Caco-2 (cell line): ENCODE measurements at regions not wholly inside any gene's neighbourhood (a gene's known extent, or its start where the extent isn't known, plus 50 kb on each side); places are given as distances from the start of the nearest gene placed in this dataset.

ENCODE experiments used
- BruUV-seq: library from RNA; stranded (reverse); fragments of 400-500 nt; replicated peaks from 2 replicates; lab custom pipeline; 2021; lab: Mats Ljungman, UMichigan
- CTCF ChIA-PET: fragments of 300-600 bp; sonication (Branson Sonifier 250); formaldehyde crosslinking; loops from one replicate; lab custom pipeline; 2022; ENCODE audit warnings: antibody characterized with exemption; lab: Charles Lee
- POLR2A ChIA-PET: fragments of 300-600 bp; sonication (Branson Sonifier 250); formaldehyde crosslinking; loops from one replicate; lab custom pipeline; 2022; ENCODE audit warnings: antibody characterized with exemption; lab: Charles Lee
- DNase-seq, 2 experiments: peaks; one replicate each; pipeline versions ENCODE4 v3.0.0 to v3.0.0-alpha.2; 2020 to 2022
- H3K27me3 ChIP-seq: replicated peaks from 2 replicates; pipeline ENCODE4 v1.6.0; 2011; ENCODE audit warnings: low read length; ENCODE audit not compliant: control insufficient read depth, insufficient read depth
- H3K36me3 ChIP-seq: 2 replicates; pipeline ENCODE4 v1.5.1; 2011; ENCODE audit warnings: low read length; ENCODE audit not compliant: control insufficient read depth, insufficient read depth
- H3K4me1 ChIP-seq: fragments of 250-450 bp; sonication (Bioruptor Pico); 2 replicates; pipeline ENCODE4 v1.5.1; 2020; ENCODE audit warnings: mild to moderate bottlenecking
- H3K4me3 ChIP-seq: 2 replicates; pipeline ENCODE4 v1.5.1; 2011; ENCODE audit warnings: low read depth, mild to moderate bottlenecking, control low read depth, low read length
- H3K9me3 ChIP-seq: fragments of 250-450 bp; sonication (Bioruptor Pico); 2 replicates; pipeline ENCODE4 v1.5.1; 2020; ENCODE audit warnings: mild to moderate bottlenecking, moderate library complexity
- H3K27ac Mint-ChIP-seq: one replicate; pipeline ENCODE4 v1.8.0; 2022; ENCODE audit warnings: mixed read lengths; ENCODE audit not compliant: unreplicated experiment
- H3K27me3 Mint-ChIP-seq: one replicate; pipeline ENCODE4 v1.8.0; 2022; ENCODE audit warnings: mixed read lengths; ENCODE audit not compliant: insufficient read depth, unreplicated experiment
- H3K36me3 Mint-ChIP-seq: one replicate; pipeline ENCODE4 v1.8.0; 2022; ENCODE audit warnings: mild to moderate bottlenecking, mixed read lengths; ENCODE audit not compliant: insufficient read depth, unreplicated experiment
- H3K4me1 Mint-ChIP-seq: one replicate; pipeline ENCODE4 v1.8.0; 2022; ENCODE audit warnings: low read depth, mixed read lengths; ENCODE audit not compliant: unreplicated experiment
- H3K4me3 Mint-ChIP-seq: one replicate; pipeline ENCODE4 v1.8.0; 2022; ENCODE audit warnings: mild to moderate bottlenecking, moderate library complexity, mixed read lengths; ENCODE audit not compliant: unreplicated experiment
- H3K9me3 Mint-ChIP-seq: one replicate; pipeline ENCODE4 v1.8.0; 2022; ENCODE audit warnings: mixed read lengths; ENCODE audit not compliant: unreplicated experiment
- CTCF ChIP-seq, 2 experiments: fragments of 200-600 bp in 1 of 2; IDR thresholded peaks; 1 replicate in 1 of 2; 2 replicates in 1 of 2; pipeline versions ENCODE4 v1.5.1 to v1.8.0; 2011 to 2022; ENCODE audit warnings: antibody characterized with exemption in 1 of 2, control low read depth in 1 of 2, inconsistent platforms in 1 of 2, low read depth in 1 of 2, low read length in 1 of 2, mild to moderate bottlenecking in 1 of 2, moderate library complexity in 1 of 2; ENCODE audit not compliant: insufficient read depth in 1 of 2, severe bottlenecking in 1 of 2, unreplicated experiment in 1 of 2
- intact Hi-C: fragments of 100-400 bp; cut with micrococcal nuclease; formaldehyde crosslinking; loops from one replicate; pipeline ENCODE4 v1.10.0; 2022; ENCODE audit not compliant: unreplicated experiment

- POLR2A ChIA-PET = no interaction called here
- Histone ChIP-seq H3K36me3 (no peaks in the 10 kb centered on the region), H3K4me1 (peaks cover 22% of the 10 kb centered on the region), H3K9me3 (peaks cover 28% of the 10 kb centered on the region), H3K4me3 (no peak overlapping the region), H3K27me3 (no peaks in the 10 kb centered on the region)
- Mint-ChIP-seq H3K9me3 (peaks cover 27% of the 10 kb centered on the region), H3K36me3 (no peaks in the 10 kb centered on the region), H3K4me3 (no peak overlapping the region), H3K27me3 (no peaks in the 10 kb centered on the region), H3K27ac (no peak overlapping the region), H3K4me1 (peaks cover 12% of the 10 kb centered on the region)
- BruUV-seq = no TSS peak
- intact Hi-C loops = no loop called here
- DNase-seq = peak in 1 of 2 experiments; percentile 30
- CTCF ChIA-PET = interaction anchor here (0.8 kb wide), 1 partner anchor 48 kb away, joined by 3 read pairs; no protein-coding TSS in a partner anchor
- TF ChIP-seq CTCF (IDR thresholded peaks at IDR 0.05; ENCODE audit: insufficient read depth in 1 of 2, low read depth in 1 of 2, low read length in 1 of 2, severe bottlenecking in 1 of 2, unreplicated experiment in 1 of 2) = no peak
Observed at GRCh38 chr11:94671553-94672366, 96.4 kb upstream of the AMOTL1 start.

GRCh38 chr11:94672636-94673035 is 95.5 kb upstream of the AMOTL1 start:
- Mint-ChIP-seq H3K4me1 (peaks cover 21% of the 10 kb centered on the region), H3K4me3 (no peak overlapping the region), H3K9me3 (peaks cover 27% of the 10 kb centered on the region), H3K27ac (no peak overlapping the region), H3K36me3 (no peaks in the 10 kb centered on the region), H3K27me3 (no peaks in the 10 kb centered on the region)
- Histone ChIP-seq H3K36me3 (no peaks in the 10 kb centered on the region), H3K27me3 (no peaks in the 10 kb centered on the region), H3K4me1 (peaks cover 30% of the 10 kb centered on the region), H3K4me3 (no peak overlapping the region), H3K9me3 (peaks cover 28% of the 10 kb centered on the region)
- intact Hi-C loops = no loop called here
- ChIA-PET CTCF (interaction anchor here (0.8 kb wide), 1 partner anchor 49 kb away, joined by 3 read pairs; no protein-coding TSS in a partner anchor), POLR2A (no interaction called here)
- TF ChIP-seq CTCF (IDR thresholded peaks at IDR 0.05; ENCODE audit: insufficient read depth in 1 of 2, low read depth in 1 of 2, low read length in 1 of 2, severe bottlenecking in 1 of 2, unreplicated experiment in 1 of 2) = no peak
- BruUV-seq = no TSS peak
- no peak for DNase-seq

- Histone ChIP-seq H3K4me1 (peaks cover 38% of the 10 kb centered on the region), H3K9me3 (peaks cover 28% of the 10 kb centered on the region), H3K36me3 (no peaks in the 10 kb centered on the region), H3K4me3 (no peak overlapping the region), H3K27me3 (no peaks in the 10 kb centered on the region)
- POLR2A ChIA-PET = no interaction called here
- Mint-ChIP-seq H3K4me1 (peaks cover 28% of the 10 kb centered on the region), H3K27ac (no peak overlapping the region), H3K27me3 (no peaks in the 10 kb centered on the region), H3K4me3 (no peak overlapping the region), H3K9me3 (peaks cover 27% of the 10 kb centered on the region), H3K36me3 (no peaks in the 10 kb centered on the region)
- no TSS peak for BruUV-seq
- intact Hi-C loops = no loop called here
- no peak for TF ChIP-seq CTCF (IDR thresholded peaks at IDR 0.05; ENCODE audit: insufficient read depth in 1 of 2, low read depth in 1 of 2, low read length in 1 of 2, severe bottlenecking in 1 of 2, unreplicated experiment in 1 of 2)
- DNase-seq = peak in 1 of 2 experiments; percentile 15
- CTCF ChIA-PET = no interaction called here
Observed at GRCh38 chr11:94673386-94673785, 94.8 kb upstream of the AMOTL1 start.
